HEK293T (cell line): ENCODE measurements at regions not wholly inside any gene's neighbourhood (a gene's known extent, or its start where the extent isn't known, plus 50 kb on each side); places are given as distances from the start of the nearest gene placed in this dataset.

Experiments
- ARNT ChIP-seq: fragments of 450-650 bp; IDR thresholded peaks from 2 replicates; pipeline ENCODE4 v1.6.1; 2017; ENCODE audit warnings: mild to moderate bottlenecking
- BHLHE40 ChIP-seq: fragments of 450-650 bp; IDR thresholded peaks from 2 replicates; pipeline ENCODE4 v1.6.1; 2016; ENCODE audit warnings: mild to moderate bottlenecking, moderate library complexity, borderline replicate concordance
- ELF4 ChIP-seq: fragments of 450-650 bp; IDR thresholded peaks from 2 replicates; pipeline ENCODE4 v1.6.1; 2017; ENCODE audit warnings: antibody characterized with exemption
- FOXA1 ChIP-seq: fragments of 450-650 bp; IDR thresholded peaks from 2 replicates; pipeline ENCODE4 v1.6.1; 2016; ENCODE audit warnings: mild to moderate bottlenecking
- FOXK2 ChIP-seq: fragments of 450-650 bp; IDR thresholded peaks from 2 replicates; pipeline ENCODE4 v1.6.1; 2016; ENCODE audit warnings: mild to moderate bottlenecking
- FOXM1 ChIP-seq: fragments of 450-650 bp; IDR thresholded peaks from 2 replicates; pipeline ENCODE4 v1.6.1; 2017; ENCODE audit warnings: mild to moderate bottlenecking, borderline replicate concordance
- HDGF ChIP-seq: fragments of 450-650 bp; IDR thresholded peaks from 2 replicates; pipeline ENCODE4 v1.6.1; 2017; ENCODE audit warnings: antibody characterized with exemption, borderline replicate concordance
- LEF1 ChIP-seq: fragments of 450-650 bp; IDR thresholded peaks from 2 replicates; pipeline ENCODE4 v1.6.1; 2017; ENCODE audit warnings: mild to moderate bottlenecking, borderline replicate concordance
- PKNOX1 ChIP-seq: fragments of 450-650 bp; IDR thresholded peaks from 2 replicates; pipeline ENCODE4 v1.6.1; 2016
- SP1 ChIP-seq: fragments of 450-650 bp; IDR thresholded peaks from 2 replicates; pipeline ENCODE4 v1.6.1; 2017
- SUZ12 ChIP-seq: fragments of 450-650 bp; IDR thresholded peaks from 2 replicates; pipeline ENCODE4 v1.6.1; 2016; ENCODE audit warnings: mild to moderate bottlenecking

- TF ChIP-seq BHLHE40 (no peak), PKNOX1 (no peak), ARNT (no peak), LEF1 (no peak), SUZ12 (no peak), HDGF (no peak), FOXA1 (no peak), FOXK2 (no peak), ELF4 (no peak), FOXM1 (no peak), SP1 (no peak)
Measured at GRCh38 chr6:119466226-119466625, 116.7 kb upstream of the MAN1A1 start.
